HTR-8/SVneo (cell line): ENCODE measurements at regions not wholly inside any gene's neighbourhood (a gene's known extent, or its start where the extent isn't known, plus 50 kb on each side); places are given as distances from the start of the nearest gene placed in this dataset.
"Not testable (repeated sequence)": the region's sequence is repeated elsewhere in the genome, so short reads cannot be mapped to it uniquely, and the experiment has no call there.

Source experiments
- DNase-seq: peaks from one replicate; pipeline ENCODE4 v3.0.0; 2011; ENCODE audit warnings: low spot score, mixed read lengths; ENCODE audit not compliant: insufficient read length
- FAIRE-seq: peaks from 2 replicates; lab custom pipeline; 2011; peaks lifted over from hg19 to GRCh38; lab: Jason Lieb, UNC

DNA sequence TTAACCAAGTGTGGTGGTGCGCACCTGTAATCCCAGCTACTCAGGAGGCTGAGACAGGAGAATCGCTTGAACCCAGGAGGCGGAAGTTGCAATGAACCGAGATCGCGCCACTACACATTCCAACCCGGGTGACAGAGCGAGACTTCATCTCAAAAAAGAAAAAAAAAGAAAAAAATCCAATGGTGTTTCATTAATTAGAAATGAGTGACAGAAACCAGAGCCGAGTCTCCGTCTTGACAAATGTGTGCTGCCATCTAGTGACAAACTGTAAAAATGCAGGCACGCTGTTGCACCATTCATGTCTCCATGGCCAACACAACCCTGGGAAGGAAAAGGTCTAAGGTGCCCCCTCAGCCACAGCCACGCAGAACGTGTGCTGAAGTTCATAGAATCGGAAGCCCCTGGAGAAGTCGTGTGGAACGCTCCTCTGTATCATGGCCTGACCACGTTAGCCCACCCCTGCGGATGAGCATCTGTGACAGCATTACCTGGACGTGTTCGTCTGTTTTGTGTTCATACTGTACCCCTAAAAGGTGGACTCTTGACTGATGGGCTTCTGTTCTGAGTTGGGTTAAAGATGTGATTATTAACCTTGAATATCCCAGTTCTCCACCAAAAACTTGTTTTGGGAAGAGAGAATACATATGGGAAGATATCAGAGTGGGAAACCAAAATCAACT, 94.9 kb downstream of the LYZL2 start:
- peak; percentile 72 for FAIRE-seq

DNA sequence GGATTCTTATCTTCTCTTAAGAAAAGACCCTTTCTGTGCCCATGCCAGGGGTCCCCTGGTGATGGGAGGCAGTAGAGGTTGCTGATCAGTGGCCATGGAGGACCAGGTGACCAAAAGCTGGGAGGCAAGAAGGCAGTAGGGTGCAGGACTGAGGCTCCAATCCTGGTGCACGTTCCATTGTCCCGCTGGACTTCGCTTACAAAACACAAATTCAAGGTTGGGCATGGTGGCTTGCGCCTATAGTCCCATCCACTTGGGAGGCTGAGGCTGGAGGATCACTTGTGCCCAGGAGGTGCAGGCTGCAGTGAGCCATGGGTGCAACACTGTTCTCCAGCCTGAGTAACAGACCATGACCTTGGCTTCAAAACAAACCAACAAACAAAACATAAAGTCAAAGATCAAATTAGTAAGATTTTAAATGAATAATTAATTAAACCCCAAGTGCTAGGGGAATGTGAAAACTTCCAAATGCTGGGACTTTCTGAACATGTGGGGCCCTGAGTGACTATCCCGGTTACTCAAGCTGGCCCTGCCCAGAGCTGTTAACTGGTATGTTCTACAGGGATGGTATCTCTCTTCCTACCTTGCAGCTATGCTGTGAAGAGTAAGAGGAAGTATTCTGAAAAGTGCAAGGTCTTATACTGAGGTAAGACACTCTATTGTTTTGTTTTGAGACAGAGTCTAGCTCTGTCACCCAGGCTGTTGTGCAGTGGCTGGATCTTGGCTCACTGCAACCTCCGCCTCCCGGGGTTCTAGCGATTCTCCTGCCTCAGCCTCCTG, 97.6 kb downstream of the LYZL2 start:
- DNase-seq (no peak), FAIRE-seq (no peak)

More for the DNA sequence above, 94.9 kb downstream of the LYZL2 start:
- peak; percentile 76 for DNase-seq

DNA sequence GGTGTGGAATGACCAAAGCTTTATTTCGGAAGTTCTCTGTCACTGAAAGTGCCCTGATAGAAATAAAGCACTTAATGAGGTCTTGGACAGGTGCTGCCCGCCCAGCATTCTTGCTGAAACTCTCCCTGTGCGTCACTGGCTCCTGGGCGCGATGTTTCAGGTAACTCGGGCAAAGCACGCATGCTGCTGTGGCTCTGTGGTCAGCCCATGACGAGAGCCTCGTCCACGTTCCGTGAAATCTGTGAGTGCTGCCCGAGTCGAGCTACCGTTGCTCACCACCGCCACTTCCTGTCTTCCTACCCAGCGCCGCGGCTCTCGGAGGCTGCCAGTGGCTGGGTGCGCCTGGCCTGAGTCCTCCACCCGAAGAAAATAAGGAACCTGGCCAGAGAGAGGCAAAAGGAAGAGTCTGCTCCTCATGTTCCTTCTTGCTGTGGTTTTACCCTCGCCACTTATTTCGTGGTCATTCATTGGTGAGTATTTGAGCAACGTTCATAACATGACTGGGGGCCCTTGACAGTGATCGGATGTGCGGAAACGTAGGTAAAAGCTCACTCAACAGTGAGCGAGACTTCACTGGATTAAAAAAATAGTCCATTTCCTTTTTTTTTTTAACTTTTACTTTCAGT, 95.5 kb downstream of the MAP3K8 start:
- no peak for DNase-seq
- no peak for FAIRE-seq

DNA sequence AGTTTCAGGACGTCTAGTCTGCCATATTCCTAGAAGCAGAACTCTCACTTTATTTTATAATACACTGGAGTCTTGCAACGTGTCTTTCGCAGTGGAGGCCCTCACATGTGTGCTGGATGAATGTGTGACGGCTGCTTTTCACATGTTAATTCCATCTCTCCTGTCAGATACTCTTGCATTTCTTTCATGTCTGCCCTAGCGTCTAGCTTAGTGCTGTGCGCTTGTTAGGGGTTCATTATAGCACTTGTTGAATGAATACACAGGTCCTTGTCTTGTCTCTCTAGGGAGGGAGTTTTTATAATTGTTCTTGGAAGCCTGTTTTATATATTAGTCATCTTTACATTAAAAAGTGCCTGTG, 94.4 kb downstream of the MAP3K8 start:
- FAIRE-seq (no peak), DNase-seq (no peak)

DNA sequence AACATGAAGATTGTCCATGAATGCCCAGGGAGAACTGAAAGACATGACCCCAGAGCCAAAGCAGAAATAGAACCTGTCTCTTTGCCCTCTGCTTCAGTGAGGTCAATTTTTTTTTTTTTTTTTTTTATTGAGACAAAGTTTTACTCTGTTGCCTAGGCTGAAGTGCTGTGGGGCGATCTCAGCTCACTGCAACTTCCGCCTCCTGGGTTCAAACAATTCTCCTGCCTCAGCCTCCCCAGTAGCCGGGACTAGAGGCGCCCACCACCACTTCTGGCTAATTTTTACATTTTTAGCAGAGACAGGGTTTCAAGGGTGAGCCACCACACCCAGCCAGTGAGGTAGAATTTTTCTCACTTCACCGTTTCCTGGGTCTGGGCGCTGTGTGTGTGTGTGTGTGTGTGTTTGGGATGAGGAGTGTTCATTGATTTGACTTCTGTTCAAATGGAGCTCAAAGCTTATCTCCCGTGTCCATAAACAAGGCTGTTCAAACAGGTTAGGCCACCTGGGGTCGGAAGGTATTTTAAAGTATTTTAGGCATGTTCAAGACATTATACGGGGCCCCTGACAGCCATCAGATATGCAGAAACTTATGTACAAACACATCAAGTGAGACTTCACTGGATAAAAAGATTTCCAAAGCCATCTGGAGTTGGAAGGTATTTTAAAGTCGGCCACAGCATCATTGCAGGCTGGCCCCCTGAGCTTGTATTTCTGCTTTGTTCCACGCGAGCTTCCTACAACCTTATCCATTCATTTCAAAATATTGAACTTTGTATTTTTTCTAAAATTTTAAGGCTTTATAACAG, 93.8 kb downstream of the MAP3K8 start:
- FAIRE-seq (no peak), DNase-seq (no peak)

DNA sequence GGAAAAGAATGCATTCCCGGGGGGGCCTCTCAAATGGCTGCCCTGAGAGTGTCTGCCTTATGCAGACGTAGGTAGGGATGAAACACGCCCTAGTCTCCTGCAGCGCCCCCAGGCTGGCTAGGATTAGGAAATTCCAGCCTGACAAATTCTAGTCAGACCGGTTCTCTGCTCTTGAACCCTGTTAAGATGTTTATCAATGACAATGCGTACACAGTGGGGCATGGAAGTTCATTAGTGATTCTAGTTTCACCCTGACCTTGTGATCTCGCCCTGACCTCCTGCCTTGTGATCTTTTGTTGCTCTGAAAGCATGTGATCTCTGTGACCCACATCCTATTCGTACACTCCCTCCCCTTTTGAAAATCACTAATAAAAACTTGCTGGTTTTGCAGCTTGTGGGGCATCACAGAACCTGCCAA, 88.7 kb downstream of the MAP3K8 start:
- FAIRE-seq, DNase-seq: not testable (repeated sequence)

DNA sequence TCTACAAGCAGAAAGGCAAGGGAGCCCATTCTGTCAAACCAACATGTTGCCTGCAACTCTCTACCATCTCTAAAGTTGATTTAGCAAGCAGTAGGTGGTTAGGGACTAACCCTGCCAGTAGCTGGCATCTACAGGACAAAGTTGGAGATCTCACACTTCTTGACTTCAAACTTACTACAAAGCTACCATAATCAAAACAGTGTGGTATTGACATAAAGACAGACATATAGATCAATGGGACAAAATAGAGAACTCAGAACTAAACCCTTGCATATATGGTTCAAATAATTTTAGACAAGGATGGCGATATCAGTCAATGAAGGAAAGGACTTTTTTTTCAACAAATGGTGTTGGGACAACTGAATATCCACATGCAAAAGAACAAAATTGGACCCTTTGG, 84.9 kb downstream of the MAP3K8 start:
- DNase-seq (no peak), FAIRE-seq (no peak)
